IPS-18a (cell line): ENCODE measurements at regions not wholly inside any gene's neighbourhood (a gene's known extent, or its start where the extent isn't known, plus 50 kb on each side); places are given as distances from the start of the nearest gene placed in this dataset.

Experiments used
- H3K27ac ChIP-seq: one replicate; pipeline ENCODE4 v1.5.1; 2013; ENCODE audit warnings: low read length
- H3K27me3 ChIP-seq: one replicate; pipeline ENCODE4 v1.6.1; 2013; ENCODE audit warnings: mild to moderate bottlenecking, low read length; ENCODE audit not compliant: control insufficient read depth, insufficient read depth
- H3K36me3 ChIP-seq: one replicate; pipeline ENCODE4 v1.6.1; 2013; ENCODE audit warnings: low read depth, low read length; ENCODE audit not compliant: control insufficient read depth
- H3K4me1 ChIP-seq: one replicate; pipeline ENCODE4 v1.6.1; 2013; ENCODE audit warnings: low read depth, low read length; ENCODE audit not compliant: control insufficient read depth
- H3K4me3 ChIP-seq: one replicate; pipeline ENCODE4 v1.5.1; 2013; ENCODE audit warnings: low read length
- H3K9ac ChIP-seq: one replicate; pipeline ENCODE4 v1.6.1; 2013; ENCODE audit warnings: mild to moderate bottlenecking, low read length, moderate library complexity
- H3K9me3 ChIP-seq: one replicate; pipeline ENCODE4 v1.6.1; 2013; ENCODE audit warnings: low read depth, low read length; ENCODE audit not compliant: control insufficient read depth

DNA sequence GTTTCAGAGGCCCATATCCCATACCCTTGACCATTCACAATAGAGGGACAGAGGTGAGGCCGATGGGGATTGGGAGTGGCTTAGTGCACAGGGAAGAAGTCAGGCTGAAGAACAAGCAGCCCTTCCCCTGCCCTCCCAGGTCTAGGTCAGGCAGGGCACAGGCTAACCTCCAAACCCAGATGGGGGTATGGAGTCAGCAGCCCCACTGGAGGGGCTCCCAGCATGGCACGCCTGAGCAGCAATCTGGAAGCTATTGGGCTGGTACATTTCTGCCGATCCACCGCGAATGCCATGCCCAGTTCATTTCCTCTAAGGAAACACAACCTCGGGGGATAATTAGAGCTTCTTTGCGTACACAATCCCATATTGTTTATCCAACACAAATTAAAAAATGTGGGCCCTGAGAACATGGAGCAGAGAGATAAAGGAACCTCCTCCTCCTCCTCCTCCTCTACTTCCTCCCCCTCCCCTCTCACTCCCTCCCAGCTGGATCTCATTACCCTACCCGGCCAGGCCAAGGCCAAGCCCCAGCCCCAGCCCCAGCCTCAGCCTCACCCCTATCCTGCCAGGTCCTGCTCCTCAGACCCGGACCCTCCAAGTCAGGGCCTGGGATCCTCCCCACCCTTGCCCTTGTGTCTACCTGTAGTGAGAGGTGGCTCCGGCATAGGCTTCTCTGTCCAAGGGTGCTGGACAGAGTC lies 83.0 kb downstream of the PJA1 start:
- no peak overlapping the region for H3K27ac ChIP-seq

DNA sequence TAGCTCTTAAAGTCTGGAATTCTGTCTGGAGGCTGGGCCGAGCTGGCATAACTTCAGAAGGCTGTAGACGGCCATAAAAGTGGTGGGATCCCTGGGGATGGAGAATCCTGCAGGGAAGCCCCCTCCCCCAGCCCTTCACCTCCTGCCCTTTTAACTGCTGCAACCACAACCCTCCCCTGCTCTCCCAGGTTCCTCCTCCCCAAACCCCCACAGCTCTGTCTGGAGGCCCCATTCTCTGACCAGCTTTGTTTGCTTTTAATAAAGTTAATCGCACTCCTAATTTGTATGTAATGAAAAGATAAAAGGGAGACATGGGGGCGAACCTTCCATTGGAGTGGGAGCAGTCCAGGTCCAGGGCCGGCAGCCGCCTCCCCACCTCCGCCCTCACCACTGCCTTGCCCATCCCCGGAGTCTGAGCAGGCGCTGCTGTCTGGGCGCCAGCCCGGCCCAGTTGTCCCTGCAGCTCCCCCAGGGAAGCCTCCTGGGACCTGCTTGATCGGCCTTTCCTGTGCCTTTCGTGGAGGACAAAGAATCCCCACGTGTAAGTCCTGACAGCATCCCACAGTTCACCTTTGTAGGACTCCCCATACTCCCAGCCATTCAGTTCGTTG lies 84.3 kb downstream of the PJA1 start:
- Histone ChIP-seq H3K36me3 (no peaks in the 10 kb centered on the region), H3K9ac (no peak overlapping the region), H3K27me3 (no peaks in the 10 kb centered on the region), H3K9me3 (no peaks in the 10 kb centered on the region), H3K4me1 (peaks cover 18% of the 10 kb centered on the region), H3K4me3 (no peak overlapping the region), H3K27ac (no peak overlapping the region)

More for the DNA sequence above, 83.0 kb downstream of the PJA1 start:
- no peak overlapping the region for H3K9ac ChIP-seq
- H3K27me3 ChIP-seq, result no peaks in the 10 kb centered on the region
- H3K4me1 ChIP-seq, result peaks cover 18% of the 10 kb centered on the region
- H3K36me3 ChIP-seq, result no peaks in the 10 kb centered on the region
- H3K9me3 ChIP-seq, result no peaks in the 10 kb centered on the region
- H3K4me3 ChIP-seq, result no peak overlapping the region

DNA sequence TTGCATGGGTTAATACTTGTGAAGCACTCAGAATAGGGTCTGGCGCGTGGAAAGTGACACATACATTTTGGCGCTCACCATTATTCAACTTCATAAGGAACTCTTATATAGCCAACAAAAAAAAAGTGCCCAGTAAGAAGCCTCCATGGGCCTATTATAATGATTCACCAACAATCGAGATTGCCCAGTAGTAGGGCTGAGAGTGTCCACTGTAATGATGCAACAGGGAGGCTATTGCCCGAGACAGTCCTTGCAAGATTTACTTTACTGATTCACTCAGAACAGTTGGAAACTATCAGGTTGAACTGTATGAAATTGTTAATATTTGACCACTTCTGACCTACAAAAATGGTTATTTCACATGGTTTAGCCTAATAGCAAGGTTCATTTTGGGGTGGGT lies 86.0 kb downstream of the PJA1 start:
- H3K9me3 ChIP-seq, result no peaks in the 10 kb centered on the region
- H3K4me3 ChIP-seq, result no peak overlapping the region
- H3K4me1 ChIP-seq, result peaks cover 18% of the 10 kb centered on the region
- no peaks in the 10 kb centered on the region for H3K27me3 ChIP-seq
- H3K9ac ChIP-seq, result no peak overlapping the region
- H3K27ac ChIP-seq, result no peak overlapping the region
- H3K36me3 ChIP-seq, result no peaks in the 10 kb centered on the region

DNA sequence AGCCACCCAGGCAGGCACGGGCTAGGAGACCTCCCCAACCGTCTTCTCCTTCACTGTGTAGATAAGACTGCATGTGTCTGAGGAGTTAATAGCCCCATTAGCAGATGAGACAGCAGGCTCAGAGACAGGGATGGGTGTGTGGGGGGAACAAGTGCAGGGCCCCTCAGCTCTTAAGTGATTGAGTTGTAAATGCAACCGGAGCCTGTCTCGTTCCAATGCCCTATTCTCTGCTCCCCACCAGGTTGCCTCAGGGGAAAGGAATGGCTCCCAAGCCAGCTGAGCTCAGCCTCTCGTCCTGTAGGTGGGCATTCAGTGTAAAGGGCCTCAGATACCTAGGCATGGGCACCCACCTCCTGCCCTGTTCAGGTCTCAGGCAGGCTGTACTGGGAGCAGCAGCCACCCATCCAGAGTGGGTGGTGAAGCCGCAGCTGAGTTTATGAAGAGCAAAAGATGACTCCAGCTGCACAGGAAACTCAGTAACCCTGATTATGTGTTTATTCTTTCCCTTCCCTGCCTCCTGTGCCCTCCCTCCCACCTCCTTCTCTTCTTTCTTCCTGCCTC lies 87.3 kb downstream of the PJA1 start:
- Histone ChIP-seq H3K4me3 (no peak overlapping the region), H3K36me3 (no peaks in the 10 kb centered on the region), H3K9me3 (no peaks in the 10 kb centered on the region), H3K27ac (no peak overlapping the region), H3K9ac (no peak overlapping the region), H3K27me3 (no peaks in the 10 kb centered on the region), H3K4me1 (peaks cover 18% of the 10 kb centered on the region)

DNA sequence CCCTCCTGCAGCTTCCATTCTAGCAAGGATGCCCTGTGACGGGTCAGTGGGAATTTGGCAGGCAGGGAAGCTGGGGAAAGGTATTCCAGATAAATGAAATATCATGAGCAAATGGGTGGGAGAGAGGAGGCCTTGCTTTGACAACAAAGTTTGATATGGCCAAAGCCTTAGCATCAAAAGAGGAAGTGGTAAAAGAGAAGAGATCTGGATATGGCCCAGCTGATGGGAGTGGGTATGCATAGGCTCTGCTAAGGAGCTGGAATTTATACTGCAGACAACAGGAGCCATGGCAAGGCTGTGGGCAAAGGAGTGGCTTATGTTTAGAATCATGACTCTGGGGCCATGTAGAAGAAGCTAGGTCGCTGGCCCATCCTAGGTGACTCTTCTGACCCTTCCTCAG lies 89.2 kb downstream of the PJA1 start:
- Histone ChIP-seq H3K4me3 (no peak overlapping the region), H3K27me3 (no peaks in the 10 kb centered on the region), H3K9me3 (no peaks in the 10 kb centered on the region), H3K27ac (no peak overlapping the region), H3K36me3 (no peaks in the 10 kb centered on the region), H3K4me1 (peaks cover 17% of the 10 kb centered on the region), H3K9ac (no peak overlapping the region)

DNA sequence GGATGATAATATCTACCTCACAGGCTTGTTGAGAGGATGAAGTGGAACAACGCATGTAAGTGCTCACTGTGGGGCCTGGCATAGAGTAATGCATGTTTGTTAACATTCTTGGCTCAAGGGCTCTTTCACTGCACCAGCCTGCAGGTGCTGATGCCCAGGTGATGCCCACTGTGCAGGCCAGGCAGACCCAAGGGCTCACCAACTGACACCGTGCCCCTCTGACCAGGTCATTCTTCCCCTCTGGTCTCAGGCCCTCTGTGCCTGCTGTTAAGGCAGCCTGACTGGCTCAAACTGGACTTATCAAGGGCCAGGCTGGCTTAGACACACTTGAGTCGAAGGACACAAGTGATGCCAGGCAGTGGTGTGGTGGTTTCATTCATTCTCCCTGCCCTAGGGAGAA lies 90.5 kb downstream of the PJA1 start:
- no peaks in the 10 kb centered on the region for H3K36me3 ChIP-seq
- H3K27ac ChIP-seq, result no peak overlapping the region
- no peak overlapping the region for H3K9ac ChIP-seq
- H3K9me3 ChIP-seq, result no peaks in the 10 kb centered on the region
- peaks cover 17% of the 10 kb centered on the region for H3K4me1 ChIP-seq
- no peak overlapping the region for H3K4me3 ChIP-seq
- H3K27me3 ChIP-seq, result no peaks in the 10 kb centered on the region

DNA sequence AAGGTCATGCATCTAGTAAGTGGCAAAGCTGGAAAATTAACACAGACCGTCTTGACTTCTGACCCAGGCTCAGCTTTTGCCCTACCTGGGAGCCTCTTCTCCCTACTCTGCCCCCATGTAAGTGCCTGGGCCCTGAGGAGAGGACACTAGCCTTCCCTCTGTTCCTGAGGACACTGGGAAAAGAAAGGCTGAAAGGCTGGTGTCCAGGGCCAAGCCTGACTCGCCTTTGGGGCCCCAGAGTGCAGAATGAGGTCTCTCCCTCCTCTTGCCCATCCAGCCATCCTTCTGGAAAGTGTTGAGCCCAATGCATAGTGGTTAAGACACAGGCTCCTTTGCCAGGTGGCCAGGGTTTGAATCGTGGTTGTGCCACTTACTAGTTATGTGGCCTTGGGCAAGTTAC lies 91.5 kb downstream of the PJA1 start:
- Histone ChIP-seq H3K9me3 (no peaks in the 10 kb centered on the region), H3K27me3 (no peaks in the 10 kb centered on the region)

DNA sequence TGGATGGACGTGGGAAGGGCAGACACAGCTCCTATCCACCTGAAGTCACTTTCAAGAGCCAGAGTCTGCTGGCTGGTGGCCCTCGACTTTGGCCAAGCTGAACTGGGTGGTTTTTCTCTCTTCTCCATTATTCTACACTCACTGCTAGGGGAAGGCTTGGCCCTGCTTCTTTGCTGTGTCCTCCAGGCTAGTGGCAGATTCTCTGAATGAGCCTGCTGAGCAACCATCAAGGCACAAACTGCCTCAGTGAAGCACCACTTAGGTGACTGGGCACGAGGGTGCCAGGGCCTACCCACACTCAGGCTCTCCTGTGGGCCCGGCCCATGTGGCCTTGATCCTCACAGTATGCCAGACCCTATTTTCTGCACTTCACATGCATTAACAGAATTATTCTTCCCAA lies 92.0 kb downstream of the PJA1 start:
- Histone ChIP-seq H3K36me3 (no peaks in the 10 kb centered on the region), H3K27me3 (no peaks in the 10 kb centered on the region), H3K9me3 (no peaks in the 10 kb centered on the region), H3K4me1 (peaks cover 14% of the 10 kb centered on the region), H3K27ac (no peak overlapping the region), H3K9ac (no peak overlapping the region), H3K4me3 (no peak overlapping the region)

More for the DNA sequence above, 91.5 kb downstream of the PJA1 start:
- Histone ChIP-seq H3K27ac (no peak overlapping the region), H3K9ac (no peak overlapping the region), H3K4me1 (peaks cover 17% of the 10 kb centered on the region), H3K4me3 (no peak overlapping the region), H3K36me3 (no peaks in the 10 kb centered on the region)

DNA sequence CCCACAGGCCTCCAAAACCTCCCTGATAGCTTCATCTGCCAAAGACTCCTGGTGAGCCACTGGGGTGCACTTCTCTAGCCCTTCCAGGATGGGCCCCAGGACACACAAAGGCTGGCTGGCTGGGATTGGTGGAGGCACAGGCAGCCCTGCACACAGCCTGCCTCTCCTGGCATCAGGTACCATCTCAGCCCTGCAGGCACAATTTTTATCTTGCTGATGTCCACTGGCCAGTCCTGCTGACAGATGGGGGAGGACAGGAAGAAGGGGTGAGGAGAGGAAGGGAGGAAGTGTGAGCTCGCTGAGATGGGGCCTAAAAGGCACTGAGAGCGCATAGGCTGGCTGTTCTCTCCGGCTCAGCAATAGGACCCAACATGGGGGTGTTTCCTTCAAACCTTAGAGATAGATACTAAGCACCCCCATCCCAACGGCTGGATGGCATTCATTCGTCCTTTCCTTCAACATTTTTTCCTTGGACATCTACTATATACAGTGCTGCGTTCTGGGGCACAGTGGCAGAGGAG lies 92.7 kb downstream of the PJA1 start:
- H3K36me3 ChIP-seq, result no peaks in the 10 kb centered on the region
- no peak overlapping the region for H3K27ac ChIP-seq
- H3K9ac ChIP-seq, result no peak overlapping the region
- peaks cover 8% of the 10 kb centered on the region for H3K4me1 ChIP-seq
- H3K9me3 ChIP-seq, result no peaks in the 10 kb centered on the region
- no peaks in the 10 kb centered on the region for H3K27me3 ChIP-seq
- no peak overlapping the region for H3K4me3 ChIP-seq

DNA sequence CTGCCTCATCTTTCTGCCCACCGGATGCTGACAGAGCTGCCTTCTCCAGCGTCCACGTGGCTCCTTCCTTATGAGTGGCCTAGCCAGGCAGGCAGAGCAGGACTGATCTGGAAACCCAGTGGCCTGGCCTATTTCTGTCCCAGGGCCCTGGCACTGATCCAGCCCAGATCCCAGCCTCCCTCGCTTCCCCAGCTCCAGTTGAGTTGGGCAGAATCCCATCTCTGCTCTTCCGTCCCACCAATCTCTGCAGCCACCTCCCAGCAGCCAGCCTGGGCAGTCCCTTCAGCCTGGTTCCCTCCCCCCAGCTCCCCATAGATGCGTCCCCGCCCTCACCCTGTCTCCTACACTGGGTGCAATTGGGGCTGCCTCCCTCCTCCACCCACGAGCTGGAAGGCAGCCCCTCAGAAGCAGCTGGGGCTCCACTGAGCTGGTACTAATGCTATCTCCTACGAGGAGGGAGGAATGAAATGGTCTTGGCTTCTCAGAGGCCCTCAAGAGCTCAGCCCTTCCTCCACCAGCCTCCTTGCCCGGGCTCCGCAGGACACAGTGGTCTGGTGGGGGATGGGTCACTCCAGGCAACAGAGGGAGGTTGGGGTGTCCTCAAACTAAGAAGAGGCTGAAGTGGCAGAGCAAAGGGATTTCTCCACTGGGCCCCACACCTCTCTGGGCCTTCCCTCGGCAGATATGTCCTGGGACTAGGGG lies 94.2 kb downstream of the PJA1 start:
- H3K27me3 ChIP-seq, result no peaks in the 10 kb centered on the region
- H3K27ac ChIP-seq, result no peak overlapping the region
- peaks cover 6% of the 10 kb centered on the region for H3K4me1 ChIP-seq
- H3K36me3 ChIP-seq, result no peaks in the 10 kb centered on the region
- no peak overlapping the region for H3K4me3 ChIP-seq
- no peaks in the 10 kb centered on the region for H3K9me3 ChIP-seq
- no peak overlapping the region for H3K9ac ChIP-seq

DNA sequence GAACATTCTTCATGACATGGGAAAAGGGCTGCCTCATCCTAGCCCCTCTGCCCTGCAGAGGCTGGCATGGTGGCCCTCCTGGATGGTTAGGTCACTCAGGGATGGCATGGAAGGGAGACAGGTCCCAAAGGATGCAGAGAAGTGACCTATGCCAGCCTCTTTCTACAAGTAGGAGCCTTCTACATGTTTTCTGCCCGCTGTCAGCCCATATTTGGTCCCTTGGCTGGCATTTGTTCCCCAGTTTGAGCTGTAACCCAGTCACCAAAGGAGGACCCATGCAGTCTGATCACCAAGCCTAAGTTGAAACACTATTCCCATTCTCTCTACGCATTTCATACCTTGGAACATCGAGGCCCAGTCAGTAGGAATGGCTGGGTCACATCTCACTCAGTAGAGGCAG lies 95.4 kb downstream of the PJA1 start:
- Histone ChIP-seq H3K36me3 (no peaks in the 10 kb centered on the region), H3K4me1 (peaks cover 6% of the 10 kb centered on the region), H3K27me3 (no peaks in the 10 kb centered on the region), H3K4me3 (no peak overlapping the region), H3K9me3 (no peaks in the 10 kb centered on the region), H3K9ac (no peak overlapping the region), H3K27ac (no peak overlapping the region)
